HG03378 (cell line): ENCODE measurements at regions not wholly inside any gene's neighbourhood (a gene's known extent, or its start where the extent isn't known, plus 50 kb on each side); places are given as distances from the start of the nearest gene placed in this dataset.

Experiments
- ATAC-seq: cut with Tn5 transposase; IDR thresholded peaks from one replicate; pipeline ENCODE4 v1.9.1; 2021; ENCODE audit warnings: mild to moderate bottlenecking, moderate library complexity; ENCODE audit not compliant: unreplicated experiment

DNA sequence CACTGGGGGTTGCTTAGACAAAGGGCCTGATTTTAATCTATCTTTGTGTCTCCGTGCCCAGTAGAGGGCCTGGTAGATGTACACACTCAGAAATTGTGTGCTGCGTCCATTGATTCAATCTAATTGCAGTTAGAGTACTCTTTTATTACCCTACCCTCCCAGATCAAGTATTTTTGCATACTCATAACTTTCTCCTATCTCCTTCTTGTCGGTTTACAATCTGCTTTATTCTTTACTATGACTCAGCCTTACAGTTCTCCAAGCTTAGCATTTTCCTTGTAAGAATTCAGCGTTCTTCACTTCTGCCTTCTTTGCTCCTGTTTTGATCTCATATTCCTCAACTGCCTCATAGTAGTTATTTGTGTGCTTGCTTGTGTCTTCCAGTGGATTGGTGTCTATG, 124.5 kb upstream of the ARRDC4 start:
- ATAC-seq, result no peak

DNA sequence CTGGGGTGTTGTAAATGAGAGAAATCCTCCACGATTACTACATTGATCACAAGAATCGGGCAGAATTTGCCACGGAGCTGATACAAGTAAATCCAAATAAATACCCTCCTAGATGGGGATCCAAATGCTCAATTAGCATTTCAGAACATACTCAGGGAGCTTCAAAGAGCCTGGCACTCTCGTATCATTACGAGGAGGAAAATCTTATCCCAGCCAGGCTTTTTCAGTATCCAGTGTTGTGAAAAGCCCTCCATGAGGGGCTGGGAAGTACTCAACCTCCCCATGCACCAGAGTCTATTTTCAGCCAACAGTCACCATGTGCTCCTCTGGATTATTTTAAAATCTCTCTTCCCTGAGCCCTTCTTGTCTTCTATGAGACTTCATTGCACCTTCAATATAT, 122.6 kb upstream of the ARRDC4 start:
- ATAC-seq, result no peak

DNA sequence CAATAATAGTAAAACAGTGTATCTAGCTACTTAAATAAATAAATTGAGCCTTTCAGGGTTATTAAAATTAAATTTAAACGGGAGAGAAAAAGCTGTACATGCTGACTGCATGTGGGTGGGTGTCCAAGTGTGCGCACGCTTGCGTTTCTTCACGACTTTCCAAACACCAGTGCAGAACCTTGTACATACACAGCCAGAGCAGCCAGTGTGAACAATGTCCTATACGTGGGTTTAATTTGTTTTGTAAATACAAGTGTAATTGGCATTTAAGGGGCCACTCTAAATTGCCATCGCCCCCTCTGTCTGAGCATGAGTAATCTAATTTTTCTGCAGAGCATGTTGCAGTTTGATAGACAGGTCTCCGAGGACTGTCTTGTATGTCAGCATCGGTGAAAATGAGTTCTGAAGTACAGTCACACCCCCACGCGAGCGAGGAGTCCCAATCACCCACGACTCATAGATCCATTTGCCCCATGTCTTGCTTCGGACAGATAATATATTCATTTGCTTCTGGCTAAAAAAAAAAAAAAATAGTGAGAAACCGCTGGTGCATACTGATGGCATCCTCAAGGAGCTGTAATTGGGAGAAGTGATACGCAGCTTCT, 121.8 kb upstream of the ARRDC4 start:
- ATAC-seq, result no peak

DNA sequence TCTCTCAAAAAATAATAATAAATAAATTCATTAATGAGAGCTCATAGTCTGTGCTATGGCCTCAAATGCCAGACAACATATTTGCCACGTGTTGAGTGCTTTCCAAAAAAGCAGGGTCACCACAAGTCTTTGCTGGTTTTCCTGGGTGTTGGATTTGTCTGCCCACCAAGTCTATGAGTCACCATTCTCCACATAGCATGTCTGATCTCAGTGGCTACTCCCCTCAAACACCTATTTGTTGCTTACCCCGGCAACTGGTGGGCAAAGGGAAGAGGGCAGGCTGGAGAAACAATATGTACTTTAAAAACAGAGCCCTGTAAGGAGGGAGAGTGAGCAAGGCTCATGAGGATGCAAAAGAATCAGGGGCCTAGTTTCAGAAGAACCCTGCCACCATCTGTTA, 120.0 kb upstream of the ARRDC4 start:
- ATAC-seq, result no peak

DNA sequence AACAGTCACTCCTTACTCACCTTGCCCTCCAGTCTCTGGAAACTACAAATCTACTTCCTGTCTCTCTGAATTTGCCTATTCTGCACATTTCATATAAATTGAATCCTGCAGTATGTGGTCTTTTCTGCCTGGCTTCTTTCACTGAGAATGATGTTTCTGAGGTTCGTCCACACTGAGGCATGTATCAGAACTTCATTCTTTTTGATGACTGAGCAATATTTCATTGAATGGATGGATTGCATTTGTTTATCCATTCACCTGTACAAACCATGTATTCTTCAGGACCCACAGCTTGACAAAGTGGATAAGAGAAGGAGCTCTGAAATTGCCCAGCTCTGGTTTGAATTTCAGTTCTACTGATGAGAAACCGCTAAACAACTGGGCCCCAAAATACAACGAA, 118.9 kb upstream of the ARRDC4 start:
- no peak for ATAC-seq

DNA sequence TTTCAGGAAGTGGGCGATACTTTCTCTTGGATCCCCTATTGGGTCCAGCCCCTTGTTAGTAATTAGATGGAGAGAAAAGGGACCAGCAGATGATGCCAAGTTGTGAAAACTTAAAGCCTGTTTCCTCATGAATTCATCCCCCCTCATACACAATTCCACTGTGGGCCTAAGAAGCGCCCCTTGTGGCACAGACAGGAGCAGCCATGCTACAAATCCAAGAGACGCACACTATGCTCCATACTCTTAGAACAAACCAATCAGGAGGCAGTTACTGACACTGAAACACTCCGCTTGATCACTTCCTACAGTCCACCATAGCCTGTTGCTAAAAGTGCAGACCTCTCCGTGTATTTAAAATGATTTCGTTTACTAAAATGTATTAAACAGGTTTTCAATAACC, 111.3 kb upstream of the ARRDC4 start:
- ATAC-seq, result no peak

DNA sequence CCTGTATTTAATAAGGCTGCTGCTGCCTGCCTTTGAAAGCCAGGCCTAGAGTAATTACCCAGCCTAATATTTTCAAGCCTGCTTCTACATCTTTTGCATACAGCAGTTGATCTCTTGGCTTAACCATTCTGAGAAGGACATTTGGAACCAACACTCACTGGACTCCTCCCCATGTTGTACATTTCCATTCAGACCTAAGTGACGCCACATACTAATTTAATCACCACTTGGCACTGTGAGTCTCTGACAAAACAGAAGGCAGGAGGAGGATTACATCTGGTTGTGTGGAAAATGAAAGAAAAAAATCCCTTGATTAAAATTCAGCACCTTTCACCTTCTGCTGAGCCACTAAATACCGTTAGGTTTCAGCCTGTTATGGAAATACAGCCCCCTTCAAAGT, 102.2 kb upstream of the ARRDC4 start:
- ATAC-seq, result no peak

DNA sequence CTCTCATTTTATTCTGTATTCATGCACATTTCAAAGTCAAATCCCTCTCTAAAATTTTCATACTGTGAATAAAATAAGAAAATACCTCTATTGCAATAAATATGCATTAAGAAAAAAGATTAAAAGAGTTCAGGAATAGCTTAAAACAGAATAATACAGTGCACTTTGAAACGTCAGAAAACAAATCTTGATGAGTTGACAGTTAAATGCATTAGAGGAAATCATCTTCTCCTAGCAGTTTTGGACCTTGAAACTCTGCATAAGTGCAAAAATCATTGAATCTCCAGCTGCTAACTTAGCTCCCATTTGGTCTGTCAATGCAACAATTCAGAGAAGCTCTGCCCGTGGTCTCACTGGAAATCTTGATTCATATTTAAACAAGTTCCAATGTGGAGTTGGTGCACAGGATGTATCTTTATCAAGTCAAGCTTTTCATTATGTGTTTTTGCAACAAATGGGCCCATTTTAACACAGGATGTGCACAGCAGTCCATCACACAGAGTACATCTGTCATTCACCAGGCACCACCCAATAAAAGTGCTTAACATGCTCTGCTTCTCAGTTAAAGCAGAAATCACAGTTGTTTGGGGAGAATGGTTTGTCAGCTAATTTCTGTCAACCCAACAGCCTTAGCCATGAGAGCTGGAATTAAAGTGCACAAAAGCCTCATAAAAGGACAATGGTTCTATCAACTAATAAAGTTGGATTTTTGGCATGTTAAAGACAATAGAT, 98.8 kb upstream of the ARRDC4 start:
- ATAC-seq, result no peak

DNA sequence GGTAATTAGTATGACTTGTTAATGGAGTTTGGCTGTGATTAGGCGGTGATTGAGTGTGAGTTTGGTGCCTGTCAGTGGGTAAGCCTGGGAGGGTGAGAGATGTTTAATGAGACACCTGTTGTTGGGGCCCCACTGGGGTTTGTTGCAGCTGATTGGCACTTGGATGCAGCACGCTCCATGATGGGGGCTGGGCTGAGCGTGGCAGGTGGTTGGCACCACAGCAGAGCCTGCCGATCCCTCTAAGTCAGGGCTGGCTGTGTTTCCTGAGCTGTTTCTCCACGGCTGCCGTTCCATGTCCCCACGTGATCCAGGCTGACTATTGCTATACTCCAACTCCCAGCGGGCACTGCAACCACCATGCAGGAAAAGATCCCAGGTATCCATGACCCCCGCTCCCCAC, 93.5 kb upstream of the ARRDC4 start:
- ATAC-seq, result no peak

DNA sequence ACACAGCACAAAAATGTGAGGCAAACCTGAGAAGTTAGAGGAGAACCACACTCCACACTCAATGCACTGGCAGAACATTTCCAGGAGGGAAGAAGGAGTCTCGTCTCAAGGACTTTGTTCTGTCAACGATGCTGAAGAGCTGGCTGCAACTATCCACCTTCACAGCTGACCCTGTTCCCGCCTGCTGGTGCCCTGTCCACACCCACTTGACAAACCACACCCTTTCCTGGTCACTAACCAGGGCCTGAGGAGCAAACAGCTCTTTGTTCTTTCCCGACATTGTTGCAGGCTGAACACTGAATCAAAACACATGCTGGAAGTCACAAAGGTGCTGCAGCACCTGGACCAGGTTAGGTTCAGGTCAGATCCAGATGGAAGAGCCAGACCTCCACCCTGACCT, 92.6 kb upstream of the ARRDC4 start:
- no peak for ATAC-seq

DNA sequence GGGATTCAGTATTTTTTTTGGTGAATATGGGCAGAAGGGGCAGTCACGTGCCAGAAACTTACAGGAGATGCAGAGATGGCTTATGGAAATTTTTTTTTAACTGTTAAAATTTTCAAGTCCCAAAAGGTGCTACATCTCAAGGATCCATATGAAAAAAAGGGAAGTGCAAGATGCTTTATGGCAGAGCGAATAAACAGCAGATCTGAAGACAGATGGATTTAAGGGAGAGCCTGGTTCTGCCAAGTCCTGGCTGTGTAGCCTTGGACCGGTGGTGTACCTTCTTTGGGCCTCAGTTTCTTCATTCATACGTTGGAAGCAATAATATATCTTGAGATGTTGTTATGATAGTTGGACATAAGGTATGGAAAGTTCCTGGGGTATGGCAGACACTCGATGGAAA, 91.5 kb upstream of the ARRDC4 start:
- ATAC-seq, result no peak

DNA sequence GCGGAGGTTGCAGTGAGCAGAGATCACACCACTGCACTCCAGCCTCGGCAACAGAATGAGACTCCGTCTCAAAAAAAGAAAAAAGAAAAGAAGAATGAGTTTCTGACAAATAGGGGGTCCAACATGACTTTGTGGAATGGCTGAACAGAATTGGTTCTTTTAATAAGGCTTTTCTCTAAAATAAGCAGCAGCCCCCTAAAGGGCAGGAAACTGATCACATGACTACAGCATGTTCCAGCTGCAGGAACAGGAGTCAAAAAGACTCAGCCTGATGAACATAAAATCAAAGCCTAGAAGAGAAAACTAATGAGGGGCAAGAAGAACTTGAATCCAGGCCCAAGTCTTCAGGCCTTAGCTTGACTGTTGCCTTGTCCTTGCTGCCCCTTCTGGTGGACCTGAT, 89.7 kb upstream of the ARRDC4 start:
- ATAC-seq, result no peak

DNA sequence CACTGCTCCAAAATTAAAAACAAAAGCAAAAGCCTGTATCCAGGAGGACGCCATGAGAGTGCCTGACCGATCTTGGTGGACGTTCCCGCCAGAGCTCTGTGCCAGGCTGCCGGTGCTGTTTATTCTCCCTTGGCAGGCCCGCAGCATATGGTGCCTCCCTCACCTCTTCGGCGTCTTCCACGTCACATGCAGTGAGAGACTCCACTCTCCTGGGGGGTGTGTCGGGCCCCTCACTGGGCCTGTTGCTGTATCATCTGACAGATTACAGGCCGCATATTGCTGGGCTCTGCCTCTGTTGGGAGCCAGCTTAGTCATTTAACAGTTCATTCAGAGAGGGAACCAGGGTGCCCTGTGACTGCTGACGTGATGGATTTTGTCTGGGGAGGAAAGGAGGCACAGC, 86.4 kb upstream of the ARRDC4 start:
- no peak for ATAC-seq

DNA sequence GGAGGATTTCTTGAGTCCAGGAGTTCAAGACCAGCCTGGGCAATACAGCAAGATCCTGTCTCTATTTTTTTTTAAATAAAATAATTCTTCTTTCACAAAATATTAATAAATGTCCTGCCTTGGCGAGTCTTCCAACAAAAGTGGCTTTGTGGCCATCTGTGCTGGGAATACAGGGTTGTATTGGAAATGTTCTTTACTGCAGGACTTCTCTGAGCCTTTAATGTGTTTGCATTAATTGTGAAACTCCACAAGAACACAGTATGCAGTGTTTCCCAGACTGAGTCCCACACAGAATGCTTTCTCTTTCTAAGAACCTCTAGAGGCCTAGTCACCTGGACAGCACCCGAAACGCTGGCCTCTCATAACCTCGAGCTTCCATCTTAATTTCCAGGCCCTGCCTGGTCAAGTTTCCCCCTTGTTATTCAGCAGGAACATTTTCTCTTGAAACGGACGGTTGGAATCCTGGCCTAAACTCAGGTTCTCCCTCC, 85.4 kb upstream of the ARRDC4 start:
- ATAC-seq, result no peak

DNA sequence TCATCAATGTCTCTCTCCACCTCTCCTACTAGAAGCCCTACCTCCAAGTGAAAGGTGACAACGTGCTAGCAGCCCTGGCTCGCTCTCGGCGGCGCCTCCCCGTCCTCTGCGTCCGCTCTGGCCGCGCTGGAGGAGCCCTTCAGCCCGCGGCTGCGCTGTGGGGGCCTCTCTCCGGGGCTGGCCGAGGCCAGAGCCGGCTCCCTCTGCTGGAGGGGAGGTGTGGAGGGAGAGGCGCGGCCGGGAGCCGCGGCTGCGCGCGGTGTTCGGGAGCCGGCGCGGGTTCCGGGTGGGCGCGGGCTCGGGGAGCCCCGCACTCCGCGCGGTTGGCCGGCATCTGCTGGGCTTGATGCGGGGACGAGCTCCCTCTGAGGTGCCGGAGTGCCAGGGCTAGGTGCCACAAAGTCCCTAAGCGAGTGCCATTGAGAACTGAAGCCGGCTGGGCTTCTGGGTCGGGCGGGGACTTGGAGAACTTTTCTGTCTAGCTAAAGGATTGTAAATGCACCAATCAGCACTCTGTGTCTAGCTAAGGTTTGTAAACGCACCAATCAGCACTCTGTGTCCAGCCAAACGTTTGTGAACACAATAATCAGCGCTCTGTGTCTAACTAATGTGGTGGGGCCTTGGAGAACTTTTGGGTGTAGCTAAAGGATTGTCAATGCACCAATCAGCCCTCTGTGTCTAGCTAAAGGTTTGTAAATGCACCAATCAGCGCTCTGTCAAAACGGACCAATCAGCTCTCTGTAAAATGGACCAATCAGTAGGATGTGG, 84.8 kb upstream of the ARRDC4 start:
- no peak for ATAC-seq

DNA sequence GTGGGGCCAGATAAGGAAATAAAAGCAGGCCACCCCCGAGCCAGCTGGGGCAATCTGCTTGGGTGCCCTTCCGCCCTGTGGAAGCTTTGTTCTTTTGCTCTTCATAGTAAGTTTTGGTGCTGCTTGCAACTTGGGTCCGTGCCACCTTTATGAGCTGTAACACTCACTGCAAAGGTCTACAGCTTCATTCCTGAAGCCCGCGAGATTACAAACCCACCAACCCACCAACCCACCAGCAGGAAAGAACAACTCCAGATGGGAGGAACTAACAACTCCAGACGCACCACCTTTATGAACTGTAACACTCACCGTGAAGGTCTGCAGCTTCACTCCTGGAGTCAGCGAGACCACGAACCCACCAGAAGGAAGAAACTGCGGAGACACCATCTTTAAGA, 84.2 kb upstream of the ARRDC4 start:
- ATAC-seq, result no peak

DNA sequence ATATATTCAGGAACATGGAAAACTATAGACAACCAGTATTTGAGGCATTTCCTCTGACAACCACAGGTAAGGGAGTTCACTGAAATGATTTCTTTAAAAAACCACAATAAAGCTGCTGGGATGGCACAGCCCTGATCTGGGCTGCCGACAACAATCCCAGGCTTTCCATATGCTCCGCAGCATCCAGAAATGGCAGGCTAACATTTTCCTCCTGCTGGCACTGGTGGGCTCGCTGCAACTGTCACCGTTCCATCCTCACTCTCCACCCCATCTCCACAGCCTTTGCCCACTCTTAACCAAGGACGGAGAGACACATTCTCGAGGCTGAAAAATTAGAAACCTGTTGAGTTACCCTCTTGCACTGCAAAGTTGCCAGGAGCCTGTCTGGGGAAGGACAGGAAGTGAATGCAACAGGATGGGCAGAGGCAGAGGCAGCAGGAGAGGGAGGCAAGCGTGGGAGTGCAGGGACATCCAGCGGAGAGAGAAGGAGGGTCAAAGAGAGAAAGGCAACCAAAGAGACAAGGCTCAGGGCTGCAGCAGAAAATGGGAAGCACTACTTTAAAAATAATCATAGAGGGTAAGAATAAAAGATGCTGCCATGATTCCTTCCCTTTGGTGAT, 79.0 kb upstream of the ARRDC4 start:
- ATAC-seq, result no peak

DNA sequence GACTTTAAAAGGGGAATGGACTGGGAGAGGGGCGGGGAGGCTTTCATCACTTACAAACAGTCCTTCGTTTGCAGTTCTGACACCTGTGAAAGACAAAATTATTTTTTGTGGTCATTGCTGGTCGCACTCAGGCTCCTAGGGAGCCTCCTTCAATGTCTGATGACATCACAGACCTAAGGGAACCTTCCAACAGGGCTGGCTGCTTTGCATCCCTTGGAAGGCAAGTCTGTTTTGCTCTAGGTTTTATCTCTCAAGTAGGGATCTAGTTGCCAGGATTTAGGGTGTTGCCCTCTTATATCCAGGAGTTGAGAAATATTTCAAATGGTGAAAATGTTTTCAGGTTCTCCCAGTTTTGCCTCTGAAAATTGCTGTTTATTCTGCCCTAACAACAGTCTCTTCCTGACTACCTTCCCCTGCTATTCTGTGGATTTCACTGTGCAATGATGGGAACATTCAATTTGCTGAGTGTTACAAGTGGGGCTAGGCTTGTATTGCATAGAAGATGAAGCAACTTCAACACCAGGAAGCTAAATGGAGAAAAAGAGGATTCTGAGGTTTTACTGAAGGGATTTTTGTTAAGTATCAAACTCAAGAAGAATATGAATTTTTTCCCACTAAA, 75.9 kb upstream of the ARRDC4 start:
- no peak for ATAC-seq

DNA sequence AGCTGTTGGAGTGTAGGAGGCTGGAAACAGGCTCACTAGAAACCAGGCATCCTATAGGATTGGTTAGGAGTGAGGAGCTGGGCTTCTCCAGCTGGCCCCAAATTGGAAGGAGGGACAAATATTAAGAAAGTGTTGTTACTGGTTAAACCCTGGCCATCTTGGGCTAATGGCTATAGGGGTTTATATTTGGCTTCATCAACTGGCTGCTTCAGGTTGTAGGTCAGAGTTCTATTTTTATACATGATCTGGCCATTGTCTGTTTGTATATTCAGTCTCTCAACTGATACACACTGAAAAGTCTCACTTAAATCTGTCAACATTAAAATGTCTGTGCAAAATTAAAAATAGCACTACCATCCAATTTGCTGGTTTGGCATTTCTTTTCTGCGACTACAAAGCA, 70.2 kb upstream of the ARRDC4 start:
- ATAC-seq, result no peak

DNA sequence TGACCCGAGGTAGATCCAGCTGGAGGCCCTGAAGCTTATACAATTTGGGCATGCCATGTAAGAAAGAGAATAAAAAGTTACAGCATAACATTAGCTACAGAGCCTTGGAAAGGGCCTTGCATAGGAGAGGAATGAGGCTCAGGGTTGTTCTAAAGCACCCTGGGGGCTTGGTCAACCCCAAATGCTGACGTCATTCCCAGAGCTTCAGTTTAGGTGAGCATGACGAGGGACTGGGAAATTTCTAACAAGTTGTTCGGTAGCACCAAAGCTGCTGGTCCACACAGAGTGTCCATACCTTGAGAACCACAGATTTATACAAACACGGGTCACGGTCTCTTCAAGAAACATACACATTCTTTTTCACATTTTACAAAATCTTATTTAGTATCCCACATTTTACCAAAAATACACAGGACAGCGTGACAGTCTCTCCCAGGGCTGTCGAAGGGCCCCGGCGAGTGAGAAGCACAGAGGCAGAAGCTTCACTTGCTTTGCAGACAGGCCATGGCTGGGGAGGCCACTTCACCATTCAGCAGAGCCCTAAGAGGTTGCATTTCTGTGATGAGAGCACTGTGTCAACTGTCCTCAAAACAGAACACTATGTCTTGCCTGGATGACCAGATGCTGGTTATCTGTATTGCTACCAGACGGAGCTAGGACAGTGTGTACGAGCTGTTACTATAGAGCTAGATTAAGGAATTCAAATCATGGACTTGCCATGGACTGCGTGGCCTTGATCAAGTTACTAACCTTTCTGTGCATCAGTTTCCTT, 68.2 kb upstream of the ARRDC4 start:
- ATAC-seq, result no peak

DNA sequence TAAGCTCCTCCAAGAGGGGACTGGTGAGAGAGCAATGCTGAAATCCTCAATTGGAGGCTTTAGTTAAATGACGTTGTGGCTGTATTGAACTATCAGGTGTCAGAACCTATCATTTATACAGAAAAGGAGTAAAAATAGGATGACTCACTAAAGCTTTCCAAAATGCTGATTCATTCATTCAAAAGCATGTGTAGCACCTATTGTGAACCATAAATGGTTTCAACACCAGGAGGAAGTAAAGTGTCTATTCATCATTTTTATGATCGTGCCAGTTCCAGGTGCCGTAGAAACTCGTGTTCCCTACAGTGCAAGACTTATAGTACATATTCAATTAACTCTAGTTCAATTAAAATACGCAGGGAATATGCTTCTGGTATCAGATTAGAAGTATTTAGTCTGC, 66.5 kb upstream of the ARRDC4 start:
- ATAC-seq, result no peak
